Hepatocyte (in vitro differentiated cells): ENCODE measurements at regions not wholly inside any gene's neighbourhood (a gene's known extent, or its start where the extent isn't known, plus 50 kb on each side); places are given as distances from the start of the nearest gene placed in this dataset.

Experiments
- DNase-seq: peaks from one replicate; pipeline ENCODE4 v3.0.0-alpha.2; 2016; ENCODE audit warnings: low spot score
- H2AFZ ChIP-seq: fragments of 200-600 bp; sonication (generic); 2 replicates; pipeline ENCODE4 v1.6.0; 2016; ENCODE audit warnings: antibody characterized with exemption, mild to moderate bottlenecking
- H3K27ac ChIP-seq: fragments of 200-600 bp; sonication (generic); 2 replicates; pipeline ENCODE4 v1.5.1; 2016; ENCODE audit warnings: mild to moderate bottlenecking
- H3K27me3 ChIP-seq: fragments of 200-600 bp; sonication (generic); 2 replicates; pipeline ENCODE4 v1.6.1; 2016
- H3K36me3 ChIP-seq: fragments of 200-600 bp; sonication (generic); replicated peaks from 2 replicates; pipeline ENCODE4 v1.5.1; 2016; ENCODE audit warnings: low read depth; ENCODE audit not compliant: insufficient read depth
- H3K4me1 ChIP-seq: fragments of 200-600 bp; sonication (generic); 2 replicates; pipeline ENCODE4 v1.5.1; 2016; ENCODE audit warnings: mild to moderate bottlenecking, moderate library complexity; ENCODE audit not compliant: insufficient read depth
- H3K4me2 ChIP-seq: fragments of 200-600 bp; sonication (generic); 2 replicates; pipeline ENCODE4 v1.6.0; 2016
- H3K4me3 ChIP-seq: fragments of 200-600 bp; sonication (generic); 2 replicates; pipeline ENCODE4 v1.5.1; 2016; ENCODE audit warnings: mild to moderate bottlenecking
- H3K79me2 ChIP-seq: fragments of 200-600 bp; sonication (generic); 2 replicates; pipeline ENCODE4 v1.6.0; 2017; ENCODE audit warnings: mild to moderate bottlenecking
- H3K9me2 ChIP-seq: fragments of 200-600 bp; sonication (generic); replicated peaks from 2 replicates; pipeline ENCODE4 v1.6.0; 2017; ENCODE audit warnings: mild to moderate bottlenecking; ENCODE audit not compliant: insufficient read depth
- H3K9me3 ChIP-seq: fragments of 200-600 bp; sonication (generic); 2 replicates; pipeline ENCODE4 v1.5.1; 2016; ENCODE audit warnings: low read depth, mild to moderate bottlenecking
- H4K20me1 ChIP-seq: fragments of 200-600 bp; sonication (generic); 2 replicates; pipeline ENCODE4 v1.6.0; 2016; ENCODE audit warnings: mild to moderate bottlenecking; ENCODE audit not compliant: insufficient read depth, poor library complexity, severe bottlenecking
- EZH2 ChIP-seq: fragments of 200-600 bp; sonication (generic); IDR thresholded peaks from 2 replicates; pipeline ENCODE4 v1.6.1; 2016; ENCODE audit warnings: antibody characterized with exemption, mild to moderate bottlenecking, borderline replicate concordance
- EZH2phosphoT487 ChIP-seq: fragments of 200-600 bp; sonication (generic); IDR thresholded peaks from one replicate; pipeline ENCODE4 v1.6.1; 2018; ENCODE audit warnings: antibody characterized with exemption, mild to moderate bottlenecking, low read depth, moderate library complexity; ENCODE audit not compliant: unreplicated experiment, severe bottlenecking
- WGBS: methylation state at CpG from one replicate; pipeline ENCODE4 v1.1.6; 2016; ENCODE audit warnings: low lambda C conversion rate; ENCODE audit errors: missing lambda C conversion rate; 5-methylcytosine and 5-hydroxymethylcytosine counted together
- TF ChIP-seq, protein P1 (sequence below): fragments of 200-600 bp; sonication (generic); IDR thresholded peaks from 2 replicates; pipeline ENCODE4 v1.5.1; 2016; ENCODE audit warnings: antibody characterized with exemption, mild to moderate bottlenecking; ENCODE audit not compliant: poor library complexity

DNA sequence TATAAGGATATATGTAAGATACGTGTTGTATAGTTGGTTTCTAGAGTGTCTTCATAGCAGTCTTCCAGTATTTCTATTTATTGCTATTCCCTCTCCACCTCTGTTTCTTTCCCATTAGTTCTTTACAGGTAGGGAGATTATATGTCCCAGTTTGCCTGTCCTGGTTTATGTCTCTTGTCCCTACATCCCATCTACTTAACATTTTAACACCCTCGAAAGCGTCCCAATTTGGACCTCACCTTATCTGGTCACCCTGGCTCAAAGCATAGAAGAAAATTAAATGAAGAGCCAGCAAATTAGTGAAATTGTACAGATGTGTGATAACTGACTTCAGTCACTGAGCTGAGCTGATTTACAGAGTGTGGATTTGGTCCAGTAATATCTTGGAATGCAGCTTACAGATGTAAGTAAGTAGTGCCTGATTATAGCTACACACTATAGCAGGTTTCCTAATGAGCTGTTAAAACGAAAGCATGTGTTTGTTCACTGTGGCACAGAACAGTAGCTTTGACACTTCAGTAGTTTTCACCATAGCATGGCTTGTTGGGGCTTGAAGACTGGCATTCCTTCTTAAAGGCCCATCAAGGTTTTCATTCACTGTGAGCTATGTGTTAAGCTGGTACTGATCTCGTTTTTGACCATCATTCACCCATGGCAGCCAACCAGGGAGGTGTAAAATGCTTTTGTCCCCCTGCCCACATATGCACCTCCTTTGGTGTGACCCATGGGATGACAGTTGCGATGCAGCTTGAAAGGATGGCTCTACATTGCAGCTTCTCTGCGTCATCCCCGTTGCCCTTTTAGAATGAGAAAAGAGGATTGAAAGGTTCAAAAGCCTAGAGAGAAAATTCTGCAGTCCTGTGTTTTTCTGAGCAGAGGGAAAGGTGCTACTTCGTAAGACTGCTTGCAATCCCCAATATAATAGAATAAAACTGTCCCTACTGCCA, 192.1 kb upstream of the DMRT1 start:
- Histone ChIP-seq H3K4me3 (no peak overlapping the region), H3K27me3 (no peaks in the 10 kb centered on the region), H3K9me2 (no peaks in the 10 kb centered on the region), H2AFZ (no peak overlapping the region), H4K20me1 (no peaks in the 10 kb centered on the region), H3K79me2 (no peaks in the 10 kb centered on the region), H3K27ac (no peak overlapping the region), H3K4me2 (no peak overlapping the region), H3K4me1 (no peaks in the 10 kb centered on the region), H3K9me3 (no peaks in the 10 kb centered on the region), H3K36me3 (no peaks in the 10 kb centered on the region)
- TF ChIP-seq EZH2 (no peak), EZH2phosphoT487 (no peak)
- TF ChIP-seq, protein P1, sequence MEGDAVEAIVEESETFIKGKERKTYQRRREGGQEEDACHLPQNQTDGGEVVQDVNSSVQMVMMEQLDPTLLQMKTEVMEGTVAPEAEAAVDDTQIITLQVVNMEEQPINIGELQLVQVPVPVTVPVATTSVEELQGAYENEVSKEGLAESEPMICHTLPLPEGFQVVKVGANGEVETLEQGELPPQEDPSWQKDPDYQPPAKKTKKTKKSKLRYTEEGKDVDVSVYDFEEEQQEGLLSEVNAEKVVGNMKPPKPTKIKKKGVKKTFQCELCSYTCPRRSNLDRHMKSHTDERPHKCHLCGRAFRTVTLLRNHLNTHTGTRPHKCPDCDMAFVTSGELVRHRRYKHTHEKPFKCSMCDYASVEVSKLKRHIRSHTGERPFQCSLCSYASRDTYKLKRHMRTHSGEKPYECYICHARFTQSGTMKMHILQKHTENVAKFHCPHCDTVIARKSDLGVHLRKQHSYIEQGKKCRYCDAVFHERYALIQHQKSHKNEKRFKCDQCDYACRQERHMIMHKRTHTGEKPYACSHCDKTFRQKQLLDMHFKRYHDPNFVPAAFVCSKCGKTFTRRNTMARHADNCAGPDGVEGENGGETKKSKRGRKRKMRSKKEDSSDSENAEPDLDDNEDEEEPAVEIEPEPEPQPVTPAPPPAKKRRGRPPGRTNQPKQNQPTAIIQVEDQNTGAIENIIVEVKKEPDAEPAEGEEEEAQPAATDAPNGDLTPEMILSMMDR, result no peak
- DNase-seq, result no peak
- 75% methylated on average over 9 of the region's 9 CpGs for WGBS

- Histone ChIP-seq H3K79me2 (no peaks in the 10 kb centered on the region), H2AFZ (no peak overlapping the region)
- WGBS, result 67% methylated on average over 1 of the region's 1 CpG
These were observed 191.1 kb upstream of the DMRT1 start for GRCh38 chr9:650362-650761.

GRCh38 chr9:651371-651770, 190.1 kb upstream of the DMRT1 start:
- no peak overlapping the region for H3K4me3 ChIP-seq
- WGBS, result 87% methylated on average over 2 of the region's 2 CpGs

More at GRCh38 chr9:650362-650761, 191.1 kb upstream of the DMRT1 start:
- no peaks in the 10 kb centered on the region for H3K9me2 ChIP-seq
- H3K9me3 ChIP-seq, result no peaks in the 10 kb centered on the region
- no peak overlapping the region for H3K4me3 ChIP-seq
- DNase-seq, result no peak
- no peak overlapping the region for H3K27ac ChIP-seq
- no peak overlapping the region for H3K4me2 ChIP-seq
- no peaks in the 10 kb centered on the region for H3K36me3 ChIP-seq
- no peaks in the 10 kb centered on the region for H4K20me1 ChIP-seq
- no peaks in the 10 kb centered on the region for H3K4me1 ChIP-seq
- TF ChIP-seq, protein P1, result no peak
- TF ChIP-seq EZH2, result no peak
- no peaks in the 10 kb centered on the region for H3K27me3 ChIP-seq

More at GRCh38 chr9:651371-651770, 190.1 kb upstream of the DMRT1 start:
- Histone ChIP-seq H4K20me1 (no peaks in the 10 kb centered on the region), H3K9me3 (no peaks in the 10 kb centered on the region), H3K36me3 (no peaks in the 10 kb centered on the region), H2AFZ (no peak overlapping the region), H3K27me3 (no peaks in the 10 kb centered on the region), H3K9me2 (no peaks in the 10 kb centered on the region), H3K4me1 (no peaks in the 10 kb centered on the region), H3K27ac (no peak overlapping the region), H3K79me2 (no peaks in the 10 kb centered on the region), H3K4me2 (no peak overlapping the region)
- TF ChIP-seq, protein P1, result no peak
- TF ChIP-seq EZH2 (no peak), EZH2phosphoT487 (no peak)
- no peak for DNase-seq
